B cell (primary cell): ENCODE measurements at regions not wholly inside any gene's neighbourhood (a gene's known extent, or its start where the extent isn't known, plus 50 kb on each side); places are given as distances from the start of the nearest gene placed in this dataset.

Source experiments
- ATAC-seq: fragments of 200-7000 bp; cut with Tn5 transposase; one replicate; pipeline ENCODE4 v1.10.0; 2021; ENCODE audit warnings: low read depth, mild to moderate bottlenecking, moderate number of reproducible peaks, moderate library complexity
- CTCF ChIA-PET: fragments of 350-600 bp; sonication (Branson Sonifier 250); formaldehyde crosslinking; loops from one replicate; lab custom pipeline; 2021; ENCODE audit warnings: antibody characterized with exemption, inconsistent platforms; lab: Charles Lee
- POLR2A ChIA-PET: fragments of 350-600 bp; sonication (Branson Sonifier 250); formaldehyde crosslinking; loops from one replicate; lab custom pipeline; 2021; ENCODE audit warnings: antibody characterized with exemption; lab: Charles Lee
- DNase-seq: peaks from one replicate; pipeline ENCODE4 v3.0.0; 2013
- H2AFZ ChIP-seq: 2 replicates; pipeline ENCODE4 v1.6.1; 2012; ENCODE audit warnings: mild to moderate bottlenecking, low read depth, low read length; ENCODE audit not compliant: insufficient read depth, poor library complexity, severe bottlenecking
- H3K27ac ChIP-seq, 2 donors: 1 replicate in 1 of 2; 2 replicates in 1 of 2; pipeline ENCODE4 v1.5.1; 2012 to 2013; ENCODE audit warnings: low read length in 2 of 2, mild to moderate bottlenecking in 2 of 2, moderate library complexity in 1 of 2
- H3K27me3 ChIP-seq, 4 experiments: fragments of 200-600 bp in 1 of 4; sonication (generic) in 1 of 4; replicated peaks in 1 of 4; 1 replicate in 2 of 4; 2 replicates in 2 of 4; pipeline versions ENCODE4 v1.6.1 to v1.7.0; 2013 to 2016; ENCODE audit warnings: low read length in 3 of 4, mild to moderate bottlenecking in 2 of 4, mixed read lengths in 1 of 4, moderate library complexity in 1 of 4; ENCODE audit not compliant: insufficient read depth in 4 of 4, control insufficient read depth in 3 of 4; ENCODE audit errors: control extremely low read depth in 1 of 4
- H3K36me3 ChIP-seq, 2 experiments: replicated peaks in 1 of 2; 1 replicate in 1 of 2; 2 replicates in 1 of 2; pipeline versions ENCODE4 v1.6.1 to v1.7.1; 2013; ENCODE audit warnings: low read length in 1 of 2; ENCODE audit not compliant: insufficient read depth in 2 of 2, control insufficient read depth in 1 of 2; ENCODE audit errors: control extremely low read depth in 1 of 2, extremely low read depth in 1 of 2
- H3K4me1 ChIP-seq, 2 donors: fragments of 200-600 bp in 1 of 2; sonication (generic) in 1 of 2; 1 replicate in 1 of 2; 2 replicates in 1 of 2; pipeline versions ENCODE4 v1.5.1 to v1.6.1; 2013 to 2017; ENCODE audit warnings: low read length in 2 of 2; ENCODE audit not compliant: control insufficient read depth in 2 of 2, insufficient read depth in 2 of 2
- H3K4me2 ChIP-seq: replicated peaks from 2 replicates; pipeline ENCODE3; 2012; ENCODE audit warnings: mild to moderate bottlenecking, low read depth, low read length; ENCODE audit not compliant: poor library complexity, severe bottlenecking
- H3K4me3 ChIP-seq, 5 experiments: fragments of 200-600 bp in 1 of 5; sonication (generic) in 1 of 5; 1 replicate in 3 of 5; 2 replicates in 2 of 5; pipeline versions ENCODE4 v1.5.1 to v1.7.0; 2011 to 2016; ENCODE audit warnings: low read length in 4 of 5, mild to moderate bottlenecking in 4 of 5, low read depth in 2 of 5, control low read depth in 1 of 5, moderate library complexity in 1 of 5; ENCODE audit not compliant: insufficient read depth in 1 of 5; ENCODE audit errors: control extremely low read depth in 1 of 5, extremely low read depth in 1 of 5
- H3K79me2 ChIP-seq: fragments of 200-600 bp; sonication (generic); one replicate; pipeline ENCODE4 v1.6.0; 2016; ENCODE audit warnings: low read length; ENCODE audit not compliant: control insufficient read depth, insufficient read depth
- H3K9ac ChIP-seq: fragments of 200-600 bp; sonication (generic); 2 replicates; pipeline ENCODE4 v1.6.1; 2017; ENCODE audit warnings: mild to moderate bottlenecking, low read length, moderate library complexity
- H3K9me3 ChIP-seq, 3 donors: one replicate each; pipeline versions ENCODE4 v1.6.1 to v1.7.1; 2013; ENCODE audit warnings: low read length in 2 of 3; ENCODE audit not compliant: control insufficient read depth in 2 of 3, insufficient read depth in 1 of 3; ENCODE audit errors: control extremely low read depth in 1 of 3
- H4K20me1 ChIP-seq: 2 replicates; pipeline ENCODE4 v1.6.0; 2012; ENCODE audit warnings: mild to moderate bottlenecking, low read length; ENCODE audit not compliant: insufficient read depth, control insufficient read depth, poor library complexity, severe bottlenecking
- H3K27ac Mint-ChIP-seq: one replicate; pipeline ENCODE4 v1.8.0; 2021; ENCODE audit warnings: mixed read lengths
- H3K27me3 Mint-ChIP-seq: one replicate; pipeline ENCODE4 v1.8.0; 2021; ENCODE audit warnings: mixed read lengths
- H3K4me1 Mint-ChIP-seq: one replicate; pipeline ENCODE4 v1.8.0; 2021; ENCODE audit warnings: mixed read lengths
- H3K4me3 Mint-ChIP-seq: one replicate; pipeline ENCODE4 v1.8.0; 2021; ENCODE audit warnings: mixed read lengths
- H3K9me3 Mint-ChIP-seq: one replicate; pipeline ENCODE4 v1.8.0; 2022; ENCODE audit warnings: mixed read lengths; ENCODE audit not compliant: insufficient read depth
- EZH2 ChIP-seq: IDR thresholded peaks from 2 replicates; pipeline ENCODE4 v1.6.1; 2012; ENCODE audit warnings: borderline replicate concordance, low read depth, mild to moderate bottlenecking, moderate library complexity, low read length; ENCODE audit not compliant: insufficient read depth, poor library complexity, severe bottlenecking
- WGBS: methylation state at CpG from one replicate; pipeline ENCODE4 v1.1.5; 2013; ENCODE audit warnings: missing lambda C conversion rate; ENCODE audit not compliant: insufficient coverage; 5-methylcytosine and 5-hydroxymethylcytosine counted together
- intact Hi-C: fragments of 100-400 bp; cut with micrococcal nuclease; formaldehyde crosslinking; loops from one replicate; pipeline ENCODE4 v1.10.0; 2022
- TF ChIP-seq, protein P1 (sequence below): fragments of 200-600 bp; IDR thresholded peaks from one replicate; pipeline ENCODE4 v1.8.0; 2022; ENCODE audit warnings: antibody characterized with exemption, mild to moderate bottlenecking

GRCh38 chr3:165696496-165696895, 140.7 kb downstream of the BCHE start:
- no peaks in the 10 kb centered on the region for H3K4me1 Mint-ChIP-seq
- POLR2A ChIA-PET: no interaction called here
- Histone ChIP-seq H3K79me2 (no peaks in the 10 kb centered on the region), H3K4me1 (no peaks in the 10 kb centered on the region), H3K9me3 (peaks cover 0 to 11% (median 0%) of the 10 kb centered on the region in 3 donors), H3K4me2 (no peak overlapping the region), H2AFZ (no peak overlapping the region), H3K36me3 (no peaks in the 10 kb centered on the region), H4K20me1 (no peaks in the 10 kb centered on the region), H3K4me3 (no peak overlapping the region), H3K27ac (no peak overlapping the region), H3K9ac (no peak overlapping the region), H3K27me3 (no peaks in the 10 kb centered on the region)
- TF ChIP-seq, protein P1, sequence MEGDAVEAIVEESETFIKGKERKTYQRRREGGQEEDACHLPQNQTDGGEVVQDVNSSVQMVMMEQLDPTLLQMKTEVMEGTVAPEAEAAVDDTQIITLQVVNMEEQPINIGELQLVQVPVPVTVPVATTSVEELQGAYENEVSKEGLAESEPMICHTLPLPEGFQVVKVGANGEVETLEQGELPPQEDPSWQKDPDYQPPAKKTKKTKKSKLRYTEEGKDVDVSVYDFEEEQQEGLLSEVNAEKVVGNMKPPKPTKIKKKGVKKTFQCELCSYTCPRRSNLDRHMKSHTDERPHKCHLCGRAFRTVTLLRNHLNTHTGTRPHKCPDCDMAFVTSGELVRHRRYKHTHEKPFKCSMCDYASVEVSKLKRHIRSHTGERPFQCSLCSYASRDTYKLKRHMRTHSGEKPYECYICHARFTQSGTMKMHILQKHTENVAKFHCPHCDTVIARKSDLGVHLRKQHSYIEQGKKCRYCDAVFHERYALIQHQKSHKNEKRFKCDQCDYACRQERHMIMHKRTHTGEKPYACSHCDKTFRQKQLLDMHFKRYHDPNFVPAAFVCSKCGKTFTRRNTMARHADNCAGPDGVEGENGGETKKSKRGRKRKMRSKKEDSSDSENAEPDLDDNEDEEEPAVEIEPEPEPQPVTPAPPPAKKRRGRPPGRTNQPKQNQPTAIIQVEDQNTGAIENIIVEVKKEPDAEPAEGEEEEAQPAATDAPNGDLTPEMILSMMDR: no peak
- TF ChIP-seq EZH2: no peak
- H3K27me3 Mint-ChIP-seq: no peaks in the 10 kb centered on the region
- CTCF ChIA-PET: no interaction called here
- intact Hi-C loops: no loop called here
- H3K27ac Mint-ChIP-seq: no peak overlapping the region
- peaks cover 5% of the 10 kb centered on the region for H3K9me3 Mint-ChIP-seq
- WGBS: no CpG with 5 or more reads among the region's 1 CpG
- DNase-seq (no peak), ATAC-seq (no peak)
- no peak overlapping the region for H3K4me3 Mint-ChIP-seq

- Histone ChIP-seq H3K27ac (no peak overlapping the region), H3K79me2 (no peaks in the 10 kb centered on the region), H3K27me3 (no peaks in the 10 kb centered on the region), H4K20me1 (no peaks in the 10 kb centered on the region), H3K9me3 (no peaks in the 10 kb centered on the region), H3K36me3 (no peaks in the 10 kb centered on the region), H3K4me1 (no peaks in the 10 kb centered on the region), H3K4me3 (no peak overlapping the region), H3K4me2 (no peak overlapping the region), H2AFZ (no peak overlapping the region), H3K9ac (no peak overlapping the region)
- Mint-ChIP-seq H3K27me3 (no peaks in the 10 kb centered on the region), H3K9me3 (no peaks in the 10 kb centered on the region), H3K4me1 (no peaks in the 10 kb centered on the region), H3K4me3 (no peak overlapping the region), H3K27ac (no peak overlapping the region)
- ChIA-PET POLR2A (no interaction called here), CTCF (no interaction called here)
- DNase-seq: no peak
- TF ChIP-seq, protein P1: no peak
- TF ChIP-seq EZH2: no peak
- no peak for ATAC-seq
- WGBS: 60% methylated on average over 1 of the region's 4 CpGs
- intact Hi-C loops: no loop called here
Observed at GRCh38 chr3:165683947-165684346, 153.3 kb downstream of the BCHE start.
